ENCODE measurements at regions not wholly inside any gene's neighbourhood (a gene's known extent, or its start where the extent isn't known, plus 50 kb on each side); places are given as distances from the start of the nearest gene placed in this dataset.

DNA sequence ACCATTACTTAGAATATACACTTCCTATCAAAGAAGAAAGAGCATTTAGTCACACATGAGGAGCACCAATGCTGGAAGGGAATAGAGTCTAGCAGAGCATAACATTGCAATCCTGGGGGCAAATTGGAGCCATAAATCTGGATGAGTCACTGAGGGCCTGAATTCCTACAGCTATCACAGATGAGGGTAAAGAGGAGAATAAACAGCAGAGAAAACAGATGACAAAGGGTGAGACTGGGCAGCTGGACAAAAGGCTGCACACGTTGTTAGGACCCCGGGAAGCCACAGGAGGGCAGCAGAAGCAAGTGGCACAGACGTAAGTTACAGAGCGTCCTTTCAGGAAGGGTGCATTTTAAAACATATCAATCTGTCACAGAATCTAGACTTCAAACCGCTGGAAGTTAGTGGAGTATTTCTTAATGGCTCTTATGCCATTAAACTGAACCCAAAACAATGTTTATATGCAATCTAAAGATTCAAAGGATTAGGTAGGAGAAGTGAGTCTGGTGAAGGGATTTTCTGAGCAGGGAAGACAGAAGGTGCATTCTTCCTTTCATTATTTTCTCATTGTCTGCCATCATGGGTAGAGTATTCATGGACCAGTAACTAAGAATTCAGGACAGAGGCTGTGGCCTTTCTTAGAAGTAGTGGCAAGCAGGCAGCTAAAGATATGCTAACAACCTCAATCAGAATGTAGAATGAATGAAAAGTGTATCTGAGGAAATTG, 159.8 kb upstream of the DAAM1 start:
- 1% methylated on average over 5 of the region's 5 CpGs for WGBS

DNA sequence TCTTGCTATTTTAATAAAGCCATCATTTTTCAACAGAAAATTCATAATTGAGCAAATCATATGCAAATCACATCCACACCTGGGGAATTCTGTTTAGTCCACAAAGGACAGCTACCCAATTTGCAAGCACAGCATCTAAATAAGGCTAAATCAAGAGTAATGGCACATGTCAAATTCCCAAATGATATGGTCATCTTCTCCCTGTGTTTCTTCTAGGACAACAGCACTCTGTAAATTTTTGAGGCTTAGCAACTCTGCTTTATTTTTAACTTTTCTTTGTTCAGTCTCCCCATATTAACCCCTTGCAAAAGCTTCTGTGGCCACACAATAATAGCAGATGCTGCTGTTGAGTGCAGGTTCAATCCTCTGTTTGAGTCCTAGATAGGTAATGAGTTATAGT, 155.6 kb upstream of the DAAM1 start:
- no peak for DNase-seq (ENCODE audit: low spot score)
- no peaks in the 10 kb centered on the region for H3K9me3 ChIP-seq
- no peak overlapping the region for H3K4me3 ChIP-seq
- intact Hi-C loops (cut with DNase I), result no loop called here
- H3K36me3 ChIP-seq, result no peaks in the 10 kb centered on the region
- TF ChIP-seq POLR2AphosphoS5 (IDR thresholded peaks at IDR 0.05) (no peak), POLR2A (IDR thresholded peaks at IDR 0.05) (no peak)
- no peak overlapping the region for H3K27ac ChIP-seq
- no peaks in the 10 kb centered on the region for H3K27me3 ChIP-seq (replicated peaks; ENCODE audit: insufficient read depth)
- H3K4me1 ChIP-seq (replicated peaks), result no peaks in the 10 kb centered on the region

More for the DNA sequence above, 159.8 kb upstream of the DAAM1 start:
- no peak for TF ChIP-seq POLR2AphosphoS5 (IDR thresholded peaks at IDR 0.05)
- TF ChIP-seq, protein P1, sequence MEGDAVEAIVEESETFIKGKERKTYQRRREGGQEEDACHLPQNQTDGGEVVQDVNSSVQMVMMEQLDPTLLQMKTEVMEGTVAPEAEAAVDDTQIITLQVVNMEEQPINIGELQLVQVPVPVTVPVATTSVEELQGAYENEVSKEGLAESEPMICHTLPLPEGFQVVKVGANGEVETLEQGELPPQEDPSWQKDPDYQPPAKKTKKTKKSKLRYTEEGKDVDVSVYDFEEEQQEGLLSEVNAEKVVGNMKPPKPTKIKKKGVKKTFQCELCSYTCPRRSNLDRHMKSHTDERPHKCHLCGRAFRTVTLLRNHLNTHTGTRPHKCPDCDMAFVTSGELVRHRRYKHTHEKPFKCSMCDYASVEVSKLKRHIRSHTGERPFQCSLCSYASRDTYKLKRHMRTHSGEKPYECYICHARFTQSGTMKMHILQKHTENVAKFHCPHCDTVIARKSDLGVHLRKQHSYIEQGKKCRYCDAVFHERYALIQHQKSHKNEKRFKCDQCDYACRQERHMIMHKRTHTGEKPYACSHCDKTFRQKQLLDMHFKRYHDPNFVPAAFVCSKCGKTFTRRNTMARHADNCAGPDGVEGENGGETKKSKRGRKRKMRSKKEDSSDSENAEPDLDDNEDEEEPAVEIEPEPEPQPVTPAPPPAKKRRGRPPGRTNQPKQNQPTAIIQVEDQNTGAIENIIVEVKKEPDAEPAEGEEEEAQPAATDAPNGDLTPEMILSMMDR (IDR thresholded peaks at IDR 0.05), result peak; percentile 16 to 65 (median 56)
- no peaks in the 10 kb centered on the region for H3K4me1 ChIP-seq (replicated peaks)
- no peaks in the 10 kb centered on the region for H3K9me3 ChIP-seq
- H3K27me3 ChIP-seq (replicated peaks; ENCODE audit: insufficient read depth), result no peaks in the 10 kb centered on the region
- intact Hi-C loops (cut with DNase I), result loop anchor here (10.0 kb wide), 1 partner anchor 394 kb away; the partner anchor contains the start of gene DACT1
- no peaks in the 10 kb centered on the region for H3K36me3 ChIP-seq
- H3K27ac ChIP-seq, result no peak overlapping the region
- H3K4me3 ChIP-seq, result no peak overlapping the region
- DNase-seq (ENCODE audit: low spot score), result peak; percentile 23

DNA sequence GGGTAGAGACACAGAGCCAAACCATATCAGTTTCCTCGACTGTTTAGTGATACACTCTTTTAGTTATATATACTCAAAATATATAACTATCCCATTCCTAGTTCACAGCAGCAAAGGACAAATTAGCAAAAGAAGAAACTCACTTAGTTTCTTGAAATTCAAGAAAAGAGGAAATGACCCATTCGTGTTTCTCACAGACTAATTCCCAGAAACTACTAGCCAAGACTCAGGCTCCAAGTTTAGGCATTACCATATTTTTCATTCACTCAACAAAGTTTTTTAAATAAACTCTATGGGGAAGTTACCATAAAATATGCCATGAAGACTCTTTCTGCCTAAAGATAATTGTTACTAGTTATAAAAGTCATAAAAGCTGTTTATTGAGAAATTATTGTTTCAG, 152.3 kb upstream of the DAAM1 start:
- no peak for DNase-seq (ENCODE audit: low spot score)
- Histone ChIP-seq H3K9me3 (no peaks in the 10 kb centered on the region), H3K4me1 (replicated peaks) (no peaks in the 10 kb centered on the region), H3K27me3 (replicated peaks; ENCODE audit: insufficient read depth) (no peaks in the 10 kb centered on the region), H3K36me3 (no peaks in the 10 kb centered on the region), H3K27ac (no peak overlapping the region), H3K4me3 (no peak overlapping the region)
- 83% methylated on average over 2 of the region's 2 CpGs for WGBS
- intact Hi-C loops (cut with DNase I), result no loop called here
- no peak for TF ChIP-seq POLR2A (IDR thresholded peaks at IDR 0.05)
- TF ChIP-seq POLR2AphosphoS5 (IDR thresholded peaks at IDR 0.05), result no peak
- TF ChIP-seq, protein P1 (IDR thresholded peaks at IDR 0.05), result no peak

DNA sequence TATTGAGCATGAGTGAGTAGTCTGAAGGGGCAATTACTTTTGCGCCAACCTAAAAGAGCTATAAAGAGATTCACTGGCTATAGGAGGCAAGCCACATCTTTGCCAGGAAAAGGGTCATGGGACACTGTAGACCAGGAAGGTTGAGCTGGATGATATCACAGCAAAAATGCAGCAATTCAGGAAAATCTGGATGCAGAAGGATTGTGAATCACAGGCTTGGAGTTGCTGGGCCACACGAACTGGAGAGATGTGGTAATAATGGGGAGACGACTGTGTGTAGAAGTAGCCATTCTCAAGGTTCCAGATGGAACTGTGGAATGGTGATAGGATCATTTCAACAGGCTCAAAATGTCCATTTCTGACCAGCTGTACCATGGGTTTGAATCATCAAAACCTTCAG, 151.4 kb upstream of the DAAM1 start:
- no peak for DNase-seq (ENCODE audit: low spot score)
- intact Hi-C loops (cut with DNase I), result no loop called here
- Histone ChIP-seq H3K36me3 (no peaks in the 10 kb centered on the region), H3K4me1 (replicated peaks) (no peaks in the 10 kb centered on the region), H3K27me3 (replicated peaks; ENCODE audit: insufficient read depth) (no peaks in the 10 kb centered on the region), H3K9me3 (no peaks in the 10 kb centered on the region), H3K4me3 (no peak overlapping the region), H3K27ac (no peak overlapping the region)
- 85% methylated on average over 3 of the region's 3 CpGs for whole genome bisulfite sequencing
- TF ChIP-seq, protein P1 (IDR thresholded peaks at IDR 0.05), result no peak
- TF ChIP-seq POLR2A (IDR thresholded peaks at IDR 0.05), result no peak
- no peak for TF ChIP-seq POLR2AphosphoS5 (IDR thresholded peaks at IDR 0.05)

DNA sequence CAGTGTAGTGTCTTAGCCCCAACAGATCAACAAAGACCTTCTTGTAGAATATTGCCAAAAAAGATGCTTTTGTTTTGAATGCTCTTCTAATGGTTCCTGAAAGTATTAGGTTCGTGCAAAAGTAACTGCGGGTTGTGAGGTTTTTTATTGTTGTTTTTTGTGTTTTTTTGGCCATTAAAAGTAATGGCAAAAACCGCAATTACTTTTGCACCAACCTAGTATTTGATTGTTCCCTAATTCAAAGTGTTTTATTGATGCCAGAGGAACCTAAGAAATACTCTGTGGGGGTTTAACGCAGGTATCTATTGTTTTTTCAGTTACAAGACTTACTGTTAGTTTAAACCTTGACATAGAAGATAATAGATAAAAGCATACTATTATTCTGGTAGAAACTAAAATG, 150.8 kb upstream of the DAAM1 start:
- TF ChIP-seq, protein P1 (IDR thresholded peaks at IDR 0.05), result no peak
- no peak for TF ChIP-seq POLR2AphosphoS5 (IDR thresholded peaks at IDR 0.05)
- no peak for TF ChIP-seq POLR2A (IDR thresholded peaks at IDR 0.05)
- intact Hi-C loops (cut with DNase I), result no loop called here
- DNase-seq (ENCODE audit: low spot score), result no peak
- Histone ChIP-seq H3K4me1 (replicated peaks) (no peaks in the 10 kb centered on the region), H3K4me3 (no peak overlapping the region), H3K27ac (no peak overlapping the region), H3K36me3 (no peaks in the 10 kb centered on the region), H3K27me3 (replicated peaks; ENCODE audit: insufficient read depth) (no peaks in the 10 kb centered on the region), H3K9me3 (no peaks in the 10 kb centered on the region)
- 78% methylated on average over 4 of the region's 4 CpGs for WGBS

Measured in prostate gland (tissue), 2 donors.